Adipocyte (in vitro differentiated cells): ENCODE measurements at regions not wholly inside any gene's neighbourhood (a gene's known extent, or its start where the extent isn't known, plus 50 kb on each side); places are given as distances from the start of the nearest gene placed in this dataset.

Source experiments
- DNase-seq: peaks from one replicate; pipeline ENCODE4 v3.0.0-alpha.2; 2015; ENCODE audit warnings: low read depth
- H3K27me3 ChIP-seq: replicated peaks from 2 replicates; pipeline ENCODE4 v1.7.0; 2013; ENCODE audit warnings: mild to moderate bottlenecking, low read length, moderate library complexity; ENCODE audit not compliant: control insufficient read depth, insufficient read depth
- H3K36me3 ChIP-seq: 2 replicates; pipeline ENCODE4 v1.7.0; 2013; ENCODE audit warnings: low read length, mild to moderate bottlenecking, moderate library complexity; ENCODE audit not compliant: control insufficient read depth, insufficient read depth, severe bottlenecking
- H3K4me1 ChIP-seq: 2 replicates; pipeline ENCODE4 v1.7.0; 2013; ENCODE audit warnings: mild to moderate bottlenecking, low read length, moderate library complexity; ENCODE audit not compliant: control insufficient read depth, insufficient read depth
- H3K4me3 ChIP-seq: 2 replicates; pipeline ENCODE4 v1.7.0; 2013; ENCODE audit warnings: mild to moderate bottlenecking, low read length, moderate library complexity
- H3K9ac ChIP-seq: 2 replicates; pipeline ENCODE4 v1.7.0; 2013; ENCODE audit warnings: mild to moderate bottlenecking, low read length, moderate library complexity
- H3K9me3 ChIP-seq: 2 replicates; pipeline ENCODE4 v1.7.0; 2013; ENCODE audit warnings: mild to moderate bottlenecking, low read length, moderate library complexity; ENCODE audit not compliant: control insufficient read depth

DNA sequence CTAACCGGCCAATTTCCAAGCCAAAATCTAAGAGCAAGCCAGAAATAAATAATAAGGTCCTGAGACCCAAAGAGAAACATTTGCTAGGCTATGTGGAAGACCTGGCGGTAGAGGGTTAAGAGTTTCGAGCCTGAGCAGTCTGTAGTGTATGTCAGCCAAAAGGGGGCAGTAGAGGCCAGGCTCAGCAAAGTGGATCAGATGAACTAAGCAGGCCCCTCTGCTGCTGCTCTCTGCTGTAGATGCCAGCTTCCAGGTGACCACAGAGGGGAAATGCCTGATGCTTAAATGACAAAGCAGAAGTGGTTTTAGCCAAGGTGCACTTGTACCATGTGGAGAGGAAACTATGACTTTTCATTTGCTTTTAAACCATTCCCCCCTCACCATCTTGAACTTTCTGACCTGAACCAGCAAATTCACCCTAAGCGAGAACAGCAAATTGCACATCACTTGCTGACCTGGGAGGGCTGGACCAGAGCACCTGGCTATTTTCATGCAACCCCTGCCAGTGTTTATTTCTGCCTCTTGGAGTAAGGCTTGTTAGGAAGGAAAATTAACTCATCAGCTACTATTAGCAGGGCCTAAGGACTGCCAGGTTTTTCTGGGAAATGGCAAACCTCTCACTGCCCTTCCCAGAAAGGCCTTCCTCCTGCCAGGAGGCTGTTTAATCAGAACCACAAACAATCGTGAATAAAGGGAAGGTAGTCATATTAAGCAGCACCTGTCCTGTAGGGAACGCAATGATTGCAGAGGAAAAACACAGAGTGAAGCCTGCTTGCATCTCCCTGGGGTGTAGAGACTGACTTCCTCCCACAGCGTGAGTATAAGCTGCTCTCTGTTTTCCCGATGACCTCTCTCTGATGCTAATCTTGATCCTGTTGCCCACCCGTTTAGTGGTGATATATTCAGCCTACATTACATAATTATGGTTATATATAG is 818.2 kb downstream of the TLR4 start:
- no peak overlapping the region for H3K4me3 ChIP-seq
- H3K9ac ChIP-seq = no peak overlapping the region
- peak; percentile 74 for DNase-seq
- no peaks in the 10 kb centered on the region for H3K36me3 ChIP-seq
- H3K27me3 ChIP-seq = no peaks in the 10 kb centered on the region
- no peaks in the 10 kb centered on the region for H3K9me3 ChIP-seq
- H3K4me1 ChIP-seq = no peaks in the 10 kb centered on the region

- Histone ChIP-seq H3K9ac (no peak overlapping the region), H3K4me1 (no peaks in the 10 kb centered on the region), H3K9me3 (no peaks in the 10 kb centered on the region), H3K4me3 (no peak overlapping the region), H3K27me3 (no peaks in the 10 kb centered on the region), H3K36me3 (no peaks in the 10 kb centered on the region)
- DNase-seq = no peak
Measured at GRCh38 chr9:118527261-118527660, 823.1 kb downstream of the TLR4 start.

DNA sequence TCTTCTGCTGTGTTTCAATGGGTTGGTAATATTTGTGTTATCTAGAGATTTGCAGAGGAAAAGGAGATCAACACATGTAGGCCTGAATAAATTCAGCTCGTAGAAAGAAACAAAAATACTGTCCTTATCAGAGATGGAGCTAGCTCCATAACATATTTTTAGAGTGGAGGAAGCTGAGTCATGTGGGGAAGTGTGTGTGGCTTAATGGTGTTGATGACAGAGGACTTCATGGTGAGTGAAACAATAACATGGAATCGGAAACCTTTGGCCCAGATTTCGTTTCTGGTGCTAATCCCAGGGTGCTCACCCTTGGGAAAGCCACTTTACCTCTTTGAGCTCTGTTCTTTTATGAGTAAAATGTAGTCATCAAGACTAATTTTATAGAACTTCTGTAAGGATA is 825.0 kb downstream of the TLR4 start:
- no peaks in the 10 kb centered on the region for H3K36me3 ChIP-seq
- H3K4me3 ChIP-seq = no peak overlapping the region
- no peak overlapping the region for H3K9ac ChIP-seq
- H3K4me1 ChIP-seq = peaks cover 3% of the 10 kb centered on the region
- H3K9me3 ChIP-seq = no peaks in the 10 kb centered on the region
- peak; percentile 1 for DNase-seq
- H3K27me3 ChIP-seq = no peaks in the 10 kb centered on the region

GRCh38 chr9:118529624-118530214 is 825.5 kb downstream of the TLR4 start:
- no peak overlapping the region for H3K4me3 ChIP-seq
- H3K36me3 ChIP-seq = no peaks in the 10 kb centered on the region
- DNase-seq = no peak
- H3K27me3 ChIP-seq = no peaks in the 10 kb centered on the region
- H3K4me1 ChIP-seq = peaks cover 3% of the 10 kb centered on the region
- no peak overlapping the region for H3K9ac ChIP-seq
- H3K9me3 ChIP-seq = no peaks in the 10 kb centered on the region

- DNase-seq = no peak
- H3K4me3 ChIP-seq = no peak overlapping the region
- H3K4me1 ChIP-seq = peaks cover 3% of the 10 kb centered on the region
- no peaks in the 10 kb centered on the region for H3K36me3 ChIP-seq
- no peaks in the 10 kb centered on the region for H3K27me3 ChIP-seq
- H3K9ac ChIP-seq = no peak overlapping the region
- H3K9me3 ChIP-seq = no peaks in the 10 kb centered on the region
Measured at GRCh38 chr9:118532592-118532991, 828.4 kb downstream of the TLR4 start.

DNA sequence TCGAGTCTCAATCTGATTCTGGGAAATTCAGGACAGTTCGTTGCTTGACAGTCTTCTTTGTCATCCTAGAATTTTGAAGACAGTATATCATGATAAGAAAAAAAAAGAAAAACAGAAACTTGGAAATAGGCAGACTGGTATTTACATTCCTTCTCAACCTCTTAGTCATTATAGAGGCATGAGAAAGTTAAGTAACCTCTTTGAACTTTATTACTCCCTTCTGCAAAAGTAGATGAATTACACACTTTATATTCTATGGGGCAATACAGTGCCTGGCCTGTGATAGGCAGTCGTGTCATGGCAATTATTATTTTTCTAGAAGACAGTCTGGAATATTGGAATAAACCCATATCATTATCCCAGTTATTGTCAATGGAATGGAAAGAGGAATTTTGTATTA is 828.9 kb downstream of the TLR4 start:
- DNase-seq = peak; percentile 1
- no peaks in the 10 kb centered on the region for H3K27me3 ChIP-seq
- no peak overlapping the region for H3K9ac ChIP-seq

GRCh38 chr9:118533850-118534249 is 829.6 kb downstream of the TLR4 start:
- peaks cover 3% of the 10 kb centered on the region for H3K4me1 ChIP-seq
- no peak overlapping the region for H3K9ac ChIP-seq
- H3K27me3 ChIP-seq = no peaks in the 10 kb centered on the region
- H3K4me3 ChIP-seq = no peak overlapping the region
- H3K36me3 ChIP-seq = no peaks in the 10 kb centered on the region
- no peaks in the 10 kb centered on the region for H3K9me3 ChIP-seq
- DNase-seq = no peak

More for the DNA sequence above, 828.9 kb downstream of the TLR4 start:
- H3K9me3 ChIP-seq = no peaks in the 10 kb centered on the region
- H3K4me3 ChIP-seq = no peak overlapping the region
- peaks cover 3% of the 10 kb centered on the region for H3K4me1 ChIP-seq
- H3K36me3 ChIP-seq = no peaks in the 10 kb centered on the region

DNA sequence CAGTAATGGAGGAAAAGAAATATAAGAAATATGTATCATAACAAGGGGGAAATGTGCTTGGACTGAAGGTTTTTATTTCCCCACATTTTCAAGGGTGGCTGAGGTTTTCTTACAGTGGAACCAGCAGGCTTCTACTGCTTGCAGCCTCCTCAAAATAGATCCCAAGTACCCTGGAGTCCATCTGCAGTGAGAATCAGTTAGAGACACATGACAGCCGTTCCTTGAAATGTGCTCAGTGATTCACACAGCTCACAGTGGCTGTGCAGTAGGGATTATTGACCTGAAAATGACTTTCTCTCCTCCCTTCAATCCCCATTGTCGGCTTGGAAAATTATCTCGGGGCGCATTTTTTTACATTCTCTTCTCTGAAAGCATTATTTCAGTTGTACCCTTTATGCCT is 832.0 kb downstream of the TLR4 start:
- Histone ChIP-seq H3K9me3 (no peaks in the 10 kb centered on the region), H3K4me3 (no peak overlapping the region), H3K9ac (no peak overlapping the region), H3K4me1 (peaks cover 3% of the 10 kb centered on the region), H3K36me3 (no peaks in the 10 kb centered on the region), H3K27me3 (no peaks in the 10 kb centered on the region)
- DNase-seq = no peak

- DNase-seq = no peak
- H3K9me3 ChIP-seq = no peaks in the 10 kb centered on the region
- no peak overlapping the region for H3K9ac ChIP-seq
- H3K4me3 ChIP-seq = no peak overlapping the region
- H3K4me1 ChIP-seq = no peaks in the 10 kb centered on the region
- H3K27me3 ChIP-seq = no peaks in the 10 kb centered on the region
- H3K36me3 ChIP-seq = no peaks in the 10 kb centered on the region
Measured at GRCh38 chr9:118538959-118539358, 830.3 kb downstream of the BRINP1 start.

DNA sequence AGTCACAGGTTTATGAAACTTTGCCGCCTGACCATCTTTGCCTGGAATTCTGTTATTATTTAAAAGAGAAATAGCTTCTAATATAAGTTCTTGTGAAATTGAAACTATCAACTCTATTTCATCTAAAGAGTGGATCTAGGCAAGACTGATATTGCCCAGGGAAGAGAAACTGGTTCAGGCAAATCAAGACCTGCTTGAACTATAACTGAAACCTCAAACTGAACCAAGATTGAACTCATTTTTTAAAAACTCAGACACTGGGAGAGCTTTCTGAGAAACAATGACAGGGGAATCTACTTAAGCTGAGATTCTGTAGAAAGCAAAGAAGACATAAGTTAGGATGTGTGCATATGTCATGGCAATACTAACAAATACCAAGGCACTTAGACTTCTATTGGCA is 815.8 kb downstream of the BRINP1 start:
- H3K9ac ChIP-seq = no peak overlapping the region
- no peaks in the 10 kb centered on the region for H3K27me3 ChIP-seq
- DNase-seq = no peak
- H3K4me3 ChIP-seq = no peak overlapping the region
- no peaks in the 10 kb centered on the region for H3K4me1 ChIP-seq
- H3K36me3 ChIP-seq = no peaks in the 10 kb centered on the region
- no peaks in the 10 kb centered on the region for H3K9me3 ChIP-seq

DNA sequence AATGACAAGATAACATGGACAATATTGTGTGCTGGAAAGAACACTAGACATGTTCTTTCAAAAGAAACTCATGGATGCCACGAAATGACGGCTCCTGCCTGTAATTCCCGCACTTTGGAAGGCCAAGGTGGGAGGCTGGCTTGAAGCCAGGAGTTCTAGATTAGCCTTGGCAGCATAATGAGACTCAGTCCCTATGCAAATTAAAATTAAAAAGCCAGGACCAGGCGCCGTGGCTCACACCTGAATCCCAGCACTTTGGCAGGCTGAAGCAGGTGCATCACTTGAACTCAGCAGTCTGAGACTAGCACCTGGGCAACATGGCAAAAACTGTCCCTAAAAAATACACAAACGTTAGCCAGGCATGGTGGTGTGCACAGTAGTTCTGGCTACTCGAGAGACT is 814.2 kb downstream of the BRINP1 start:
- no peaks in the 10 kb centered on the region for H3K4me1 ChIP-seq
- no peaks in the 10 kb centered on the region for H3K36me3 ChIP-seq
- DNase-seq = no peak
- H3K27me3 ChIP-seq = no peaks in the 10 kb centered on the region
- no peaks in the 10 kb centered on the region for H3K9me3 ChIP-seq
- no peak overlapping the region for H3K9ac ChIP-seq
- H3K4me3 ChIP-seq = no peak overlapping the region
